ENCODE measurements at regions not wholly inside any gene's neighbourhood (a gene's known extent, or its start where the extent isn't known, plus 50 kb on each side); places are given as distances from the start of the nearest gene placed in this dataset.

GRCh38 chr4:10316851-10317250, 140.4 kb downstream of the ZNF518B start:
- DNase-seq = no peak
- H3K9me3 ChIP-seq = no peaks in the 10 kb centered on the region
- H3K27me3 ChIP-seq = no peaks in the 10 kb centered on the region
- no peak overlapping the region for H3K4me3 ChIP-seq
- no peak overlapping the region for H3K27ac ChIP-seq
- intact Hi-C loops (cut with DNase I; ENCODE audit: low total_unique reads) = no loop called here
- no peaks in the 10 kb centered on the region for H3K4me1 ChIP-seq
- TF ChIP-seq, protein P1, sequence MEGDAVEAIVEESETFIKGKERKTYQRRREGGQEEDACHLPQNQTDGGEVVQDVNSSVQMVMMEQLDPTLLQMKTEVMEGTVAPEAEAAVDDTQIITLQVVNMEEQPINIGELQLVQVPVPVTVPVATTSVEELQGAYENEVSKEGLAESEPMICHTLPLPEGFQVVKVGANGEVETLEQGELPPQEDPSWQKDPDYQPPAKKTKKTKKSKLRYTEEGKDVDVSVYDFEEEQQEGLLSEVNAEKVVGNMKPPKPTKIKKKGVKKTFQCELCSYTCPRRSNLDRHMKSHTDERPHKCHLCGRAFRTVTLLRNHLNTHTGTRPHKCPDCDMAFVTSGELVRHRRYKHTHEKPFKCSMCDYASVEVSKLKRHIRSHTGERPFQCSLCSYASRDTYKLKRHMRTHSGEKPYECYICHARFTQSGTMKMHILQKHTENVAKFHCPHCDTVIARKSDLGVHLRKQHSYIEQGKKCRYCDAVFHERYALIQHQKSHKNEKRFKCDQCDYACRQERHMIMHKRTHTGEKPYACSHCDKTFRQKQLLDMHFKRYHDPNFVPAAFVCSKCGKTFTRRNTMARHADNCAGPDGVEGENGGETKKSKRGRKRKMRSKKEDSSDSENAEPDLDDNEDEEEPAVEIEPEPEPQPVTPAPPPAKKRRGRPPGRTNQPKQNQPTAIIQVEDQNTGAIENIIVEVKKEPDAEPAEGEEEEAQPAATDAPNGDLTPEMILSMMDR (IDR thresholded peaks at IDR 0.05) = no peak
- H3K36me3 ChIP-seq = no peaks in the 10 kb centered on the region

DNA sequence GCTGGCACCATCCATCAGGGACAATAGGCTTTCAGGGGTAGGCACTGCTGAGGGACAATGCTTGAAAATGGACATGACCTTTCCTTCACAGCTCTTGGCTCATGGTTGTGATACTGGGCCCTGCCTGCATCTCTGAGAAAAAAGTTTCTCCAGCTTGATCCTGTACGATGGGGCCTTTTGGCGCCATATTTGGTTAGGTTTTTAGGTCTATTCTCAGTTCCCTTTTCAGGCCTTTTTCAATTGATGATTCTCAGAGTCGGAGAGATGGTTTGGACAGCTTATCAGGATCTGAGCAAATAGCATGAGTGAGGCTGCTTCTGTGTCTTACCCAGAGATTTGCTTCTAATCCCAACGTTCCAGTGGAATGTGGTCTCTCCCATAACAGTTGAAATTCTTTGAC, 141.6 kb downstream of the ZNF518B start:
- Histone ChIP-seq H3K4me3 (no peak overlapping the region), H3K9me3 (no peaks in the 10 kb centered on the region), H3K27ac (no peak overlapping the region), H3K27me3 (no peaks in the 10 kb centered on the region), H3K36me3 (no peaks in the 10 kb centered on the region), H3K4me1 (no peaks in the 10 kb centered on the region)
- intact Hi-C loops (cut with DNase I; ENCODE audit: low total_unique reads) = no loop called here
- TF ChIP-seq, protein P1 (IDR thresholded peaks at IDR 0.05) = no peak
- no peak for DNase-seq

DNA sequence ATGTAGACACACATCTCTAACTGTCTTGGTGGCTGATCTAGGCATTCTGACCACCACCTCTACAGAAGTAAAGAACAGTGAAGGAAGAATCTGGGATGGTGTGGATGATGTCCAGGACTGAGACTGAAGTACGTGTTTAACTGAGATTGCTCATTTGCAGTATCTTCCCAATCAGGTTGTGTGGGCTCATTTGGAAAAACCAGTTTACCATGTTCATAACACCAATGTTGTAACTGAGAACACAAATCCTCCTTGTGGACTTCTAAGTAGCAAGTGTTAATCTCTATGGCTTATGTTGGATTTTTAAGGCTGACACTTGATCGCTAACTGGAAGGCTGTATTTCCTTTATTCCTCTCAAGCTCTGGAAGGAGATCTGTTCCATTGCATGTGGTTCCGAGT, 144.7 kb downstream of the ZNF518B start:
- intact Hi-C loops (cut with DNase I; ENCODE audit: low total_unique reads) = no loop called here
- TF ChIP-seq, protein P1 (IDR thresholded peaks at IDR 0.05) = no peak

GRCh38 chr4:10311939-10312338, 145.3 kb downstream of the ZNF518B start:
- no peaks in the 10 kb centered on the region for H3K4me1 ChIP-seq
- H3K27me3 ChIP-seq = peaks cover 0 to 6% of the 10 kb centered on the region in 2 donors
- intact Hi-C loops (cut with DNase I; ENCODE audit: low total_unique reads) = no loop called here
- H3K4me3 ChIP-seq = no peak overlapping the region
- TF ChIP-seq, protein P1 (IDR thresholded peaks at IDR 0.05) = no peak
- no peak overlapping the region for H3K27ac ChIP-seq
- no peaks in the 10 kb centered on the region for H3K36me3 ChIP-seq
- DNase-seq = no peak
- no peaks in the 10 kb centered on the region for H3K9me3 ChIP-seq

More for the DNA sequence above, 144.7 kb downstream of the ZNF518B start:
- Histone ChIP-seq H3K4me1 (no peaks in the 10 kb centered on the region), H3K4me3 (no peak overlapping the region), H3K36me3 (no peaks in the 10 kb centered on the region), H3K27me3 (peaks cover 0 to 6% of the 10 kb centered on the region in 2 donors), H3K27ac (no peak overlapping the region), H3K9me3 (no peaks in the 10 kb centered on the region)
- DNase-seq = no peak

DNA sequence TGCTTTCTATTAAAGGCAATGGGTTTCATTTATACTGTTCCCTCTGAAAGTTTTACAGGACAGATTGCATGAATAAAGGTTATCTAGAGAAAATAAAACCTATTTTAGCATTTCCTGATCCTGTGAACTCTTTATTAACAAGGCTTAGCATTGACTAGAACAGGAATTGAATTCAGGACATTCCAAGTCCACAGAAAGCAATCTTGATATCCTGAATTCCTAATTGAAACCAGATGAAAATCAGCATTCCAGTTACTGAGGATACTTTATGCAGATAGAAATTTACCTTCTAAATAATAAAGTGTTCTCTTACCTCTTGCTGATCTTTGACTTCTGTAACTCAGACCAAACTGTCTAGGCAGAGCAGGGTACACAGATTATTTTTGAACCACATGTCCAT, 151.4 kb downstream of the ZNF518B start:
- TF ChIP-seq, protein P1 (IDR thresholded peaks at IDR 0.05) = no peak

GRCh38 chr4:10303291-10303690, 153.9 kb downstream of the ZNF518B start:
- Histone ChIP-seq H3K27ac (no peak overlapping the region), H3K4me3 (no peak overlapping the region), H3K27me3 (no peaks in the 10 kb centered on the region), H3K4me1 (no peaks in the 10 kb centered on the region), H3K36me3 (no peaks in the 10 kb centered on the region), H3K9me3 (no peaks in the 10 kb centered on the region)
- intact Hi-C loops (cut with DNase I; ENCODE audit: low total_unique reads) = no loop called here
- TF ChIP-seq, protein P1 (IDR thresholded peaks at IDR 0.05) = no peak
- DNase-seq = no peak

More for the DNA sequence above, 151.4 kb downstream of the ZNF518B start:
- intact Hi-C loops (cut with DNase I; ENCODE audit: low total_unique reads) = no loop called here
- Histone ChIP-seq H3K9me3 (no peaks in the 10 kb centered on the region), H3K27ac (no peak overlapping the region), H3K27me3 (peaks cover 0 to 6% of the 10 kb centered on the region in 2 donors), H3K4me3 (no peak overlapping the region), H3K4me1 (no peaks in the 10 kb centered on the region), H3K36me3 (no peaks in the 10 kb centered on the region)
- no peak for DNase-seq

All from tibial artery (tissue), 4 donors.